Subcutaneous abdominal adipose tissue (tissue), 5 donors: ENCODE measurements at regions not wholly inside any gene's neighbourhood (a gene's known extent, or its start where the extent isn't known, plus 50 kb on each side); places are given as distances from the start of the nearest gene placed in this dataset.
A peak's percentile ranks its signal among the peaks of the same experiment; 100 is the strongest.
"Not testable (repeated sequence)": the region's sequence is repeated elsewhere in the genome, so short reads cannot be mapped to it uniquely, and the experiment has no call there.

Source experiments
- H3K27ac ChIP-seq: one replicate; pipeline ENCODE4 v1.7.0; 2013; ENCODE audit warnings: low read depth, mild to moderate bottlenecking, inconsistent platforms, low read length, moderate library complexity
- H3K27me3 ChIP-seq, 5 donors: one replicate each; pipeline ENCODE4 v1.7.0; 2013; ENCODE audit warnings: low read length in 5 of 5, inconsistent platforms in 1 of 5; ENCODE audit not compliant: control insufficient read depth in 5 of 5, insufficient read depth in 4 of 5
- H3K36me3 ChIP-seq, 5 donors: one replicate each; pipeline ENCODE4 v1.7.0; 2013; ENCODE audit warnings: low read length in 5 of 5; ENCODE audit not compliant: control insufficient read depth in 5 of 5, insufficient read depth in 5 of 5
- H3K4me1 ChIP-seq, 5 donors: one replicate each; pipeline ENCODE4 v1.7.0; 2013; ENCODE audit warnings: low read length in 5 of 5, mild to moderate bottlenecking in 3 of 5, moderate library complexity in 1 of 5; ENCODE audit not compliant: control insufficient read depth in 5 of 5, insufficient read depth in 5 of 5
- H3K4me3 ChIP-seq, 5 donors: one replicate each; pipeline ENCODE4 v1.7.0; 2013; ENCODE audit warnings: low read length in 5 of 5, low read depth in 1 of 5
- H3K9ac ChIP-seq, 5 donors: one replicate each; pipeline ENCODE4 v1.7.0; 2013; ENCODE audit warnings: low read length in 5 of 5, mild to moderate bottlenecking in 4 of 5, moderate library complexity in 3 of 5
- H3K9me3 ChIP-seq, 5 donors: one replicate each; pipeline ENCODE4 v1.7.0; 2013; ENCODE audit warnings: low read length in 5 of 5; ENCODE audit not compliant: control insufficient read depth in 5 of 5
- donor health status: healthy.
- donor health status: healthy.
- donor health status: healthy.
- donor health status: healthy.
- donor health status: healthy.

- no peaks in the 10 kb centered on the region for H3K27me3 ChIP-seq
- H3K4me3 ChIP-seq, result no peak overlapping the region
- no peak overlapping the region for H3K27ac ChIP-seq
- H3K9me3 ChIP-seq, result peaks cover 0 to 24% (median 8%) of the 10 kb centered on the region in 5 donors
- H3K4me1 ChIP-seq, result no peaks in the 10 kb centered on the region
- no peaks in the 10 kb centered on the region for H3K36me3 ChIP-seq
- H3K9ac ChIP-seq, result no peak overlapping the region
These were observed 93.2 kb downstream of the ZNF680 start for GRCh38 chr7:64469673-64470072.

DNA sequence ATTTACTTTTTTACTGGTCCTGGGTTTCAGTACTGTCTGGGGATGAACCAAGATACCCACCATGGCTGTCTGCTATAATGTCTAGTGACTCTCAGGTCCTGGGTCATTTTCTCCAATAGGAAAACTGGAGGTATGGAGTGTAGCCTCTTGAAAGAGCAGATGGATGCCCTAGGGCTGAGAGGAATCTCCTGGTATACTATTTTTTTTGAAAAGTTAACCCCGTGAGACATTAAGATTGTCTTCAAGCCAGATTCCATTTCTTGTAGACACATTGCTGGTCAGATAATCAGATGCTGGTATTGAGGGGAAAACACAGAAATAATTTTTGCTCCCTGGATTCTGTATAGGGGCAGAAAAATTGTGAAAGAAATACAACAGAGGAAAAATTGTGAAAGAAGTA lies 97.3 kb downstream of the ZNF680 start:
- H3K9ac ChIP-seq, result no peak overlapping the region
- no peaks in the 10 kb centered on the region for H3K4me1 ChIP-seq
- H3K27me3 ChIP-seq, result no peaks in the 10 kb centered on the region
- H3K36me3 ChIP-seq, result no peaks in the 10 kb centered on the region
- peaks cover 2 to 24% (median 7%) of the 10 kb centered on the region in 5 donors for H3K9me3 ChIP-seq
- no peak overlapping the region for H3K4me3 ChIP-seq
- H3K27ac ChIP-seq, result no peak overlapping the region

DNA sequence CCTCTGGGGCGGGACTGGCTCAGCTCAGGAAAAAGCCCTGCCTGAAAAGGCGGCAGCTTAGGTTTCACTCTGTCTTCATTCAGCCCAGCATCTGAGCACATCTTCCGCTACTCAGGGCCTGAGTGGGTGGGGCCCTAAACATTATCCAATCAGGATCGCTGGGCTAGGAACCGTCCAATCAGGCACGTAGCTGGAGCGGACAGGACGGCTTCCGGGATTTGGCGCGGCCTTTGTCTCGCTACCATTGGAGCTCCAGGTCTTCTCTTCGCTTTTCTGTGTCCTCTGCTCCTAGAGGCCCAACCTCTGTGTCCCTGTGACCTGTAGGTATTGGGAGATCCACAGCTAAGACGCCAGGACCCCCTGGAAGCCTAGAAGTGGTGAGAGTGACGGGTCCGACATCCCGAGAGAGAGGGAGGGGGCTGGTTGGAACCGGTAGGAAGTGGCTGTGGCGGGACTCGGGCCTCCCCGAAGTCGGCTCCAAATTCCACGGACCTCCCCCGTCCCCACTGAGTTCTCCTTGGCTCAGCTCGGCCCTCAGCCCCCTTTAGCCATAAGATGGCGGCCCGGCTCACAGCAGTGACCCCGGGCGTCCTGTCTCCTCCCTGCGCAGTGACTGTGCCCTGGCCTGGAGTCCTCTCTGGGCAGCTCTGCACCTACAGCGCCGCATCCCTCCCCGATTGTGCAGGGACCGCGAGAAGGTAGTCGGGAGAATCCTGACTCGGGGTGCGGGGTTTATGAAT lies 99.1 kb downstream of the ZNF680 start:
- Histone ChIP-seq H3K9ac (peak overlapping the region in 2 of 5 donors; percentile 40 to 53), H3K36me3 (no peaks in the 10 kb centered on the region), H3K4me1 (no peaks in the 10 kb centered on the region), H3K27ac (no peak overlapping the region), H3K27me3 (no peaks in the 10 kb centered on the region), H3K4me3 (peak overlapping the region; percentile 3 to 76 (median 64)), H3K9me3 (peaks cover 2 to 13% (median 5%) of the 10 kb centered on the region in 5 donors)

DNA sequence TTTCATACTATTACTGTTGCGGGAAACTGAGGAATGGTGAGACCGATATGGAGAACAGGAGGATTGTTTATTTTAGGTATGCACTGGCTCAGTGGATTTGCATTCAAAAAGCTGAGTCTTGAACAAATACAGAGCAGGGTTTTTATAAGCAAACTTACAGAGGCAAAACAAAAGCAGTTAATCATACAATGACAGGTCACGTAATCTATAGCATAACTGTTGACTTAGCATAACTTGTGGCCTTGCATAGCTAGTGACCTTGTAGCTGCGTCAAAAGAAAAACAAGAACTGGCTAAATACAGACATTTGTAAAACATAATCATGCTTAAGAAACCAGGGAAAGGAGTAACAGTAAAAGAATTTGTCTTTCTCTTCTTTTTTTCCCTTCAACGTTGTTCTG lies 103.0 kb downstream of the ZNF680 start:
- not testable (repeated sequence) for H3K27me3 ChIP-seq, H3K27ac ChIP-seq, H3K36me3 ChIP-seq, H3K9me3 ChIP-seq, H3K4me1 ChIP-seq, H3K4me3 ChIP-seq, H3K9ac ChIP-seq

DNA sequence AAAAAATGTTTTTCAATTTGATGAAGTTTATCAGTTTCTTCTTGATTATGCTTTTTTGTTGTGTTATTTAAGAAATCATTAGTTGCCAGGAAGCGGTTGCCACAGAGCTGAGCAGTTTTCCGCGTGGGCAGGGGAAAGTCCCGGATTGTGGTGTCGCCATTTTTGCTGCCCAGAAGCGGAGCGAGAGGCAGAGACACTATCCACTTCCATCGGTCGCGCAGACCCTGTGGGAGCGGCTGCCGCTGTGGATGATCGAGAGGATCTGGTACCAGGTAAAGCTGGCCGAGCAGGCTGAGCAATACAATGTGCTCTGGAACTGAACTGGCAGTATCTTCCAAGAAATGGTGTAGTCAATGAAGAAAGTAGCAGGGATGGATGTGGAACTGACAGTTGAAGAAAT lies 119.8 kb downstream of the ZNF736 start:
- Histone ChIP-seq H3K4me1 (no peaks in the 10 kb centered on the region), H3K4me3 (no peak overlapping the region), H3K9ac (no peak overlapping the region), H3K36me3 (no peaks in the 10 kb centered on the region), H3K27me3 (no peaks in the 10 kb centered on the region), H3K9me3 (peaks cover 2 to 12% (median 8%) of the 10 kb centered on the region in 5 donors), H3K27ac (no peak overlapping the region)

- Histone ChIP-seq H3K4me1 (no peaks in the 10 kb centered on the region), H3K27ac (no peak overlapping the region), H3K9me3 (peaks cover 2 to 12% (median 9%) of the 10 kb centered on the region in 5 donors)
These were observed 118.1 kb downstream of the ZNF736 start for GRCh38 chr7:64431838-64432237.

GRCh38 chr7:64429232-64429631 lies 115.5 kb downstream of the ZNF736 start:
- Histone ChIP-seq H3K4me1 (no peaks in the 10 kb centered on the region), H3K27ac (no peak overlapping the region), H3K36me3 (no peaks in the 10 kb centered on the region), H3K27me3 (no peaks in the 10 kb centered on the region), H3K4me3 (peak overlapping the region in 1 of 5 donors; percentile 33), H3K9me3 (peaks cover 2 to 12% (median 9%) of the 10 kb centered on the region in 5 donors), H3K9ac (no peak overlapping the region)

More at GRCh38 chr7:64431838-64432237, 118.1 kb downstream of the ZNF736 start:
- H3K27me3 ChIP-seq, result no peaks in the 10 kb centered on the region
- H3K36me3 ChIP-seq, result no peaks in the 10 kb centered on the region
- H3K9ac ChIP-seq, result no peak overlapping the region
- no peak overlapping the region for H3K4me3 ChIP-seq

GRCh38 chr7:64425436-64425835 lies 111.7 kb downstream of the ZNF736 start:
- not testable (repeated sequence) for H3K27ac ChIP-seq, H3K36me3 ChIP-seq, H3K4me3 ChIP-seq, H3K9ac ChIP-seq, H3K27me3 ChIP-seq, H3K9me3 ChIP-seq, H3K4me1 ChIP-seq

DNA sequence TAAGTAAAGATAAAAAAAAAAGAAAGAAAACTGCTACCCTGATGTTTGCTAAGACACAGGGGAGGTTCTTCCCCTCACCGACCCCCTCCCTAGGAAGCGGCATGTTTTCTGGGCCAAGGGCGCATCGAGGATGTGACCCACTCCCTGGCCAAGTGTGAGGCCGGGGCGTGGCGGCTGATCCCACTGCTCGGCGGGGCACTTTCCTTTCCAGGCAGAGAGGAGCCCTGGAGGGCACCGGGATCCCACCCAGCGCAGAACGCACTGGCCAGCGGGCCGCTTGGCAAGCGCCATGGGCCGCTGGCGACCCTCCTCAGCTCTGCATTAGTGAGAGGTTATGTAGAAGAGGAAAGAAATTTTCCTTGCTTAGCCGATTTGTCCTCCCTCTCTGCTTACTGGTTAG lies 93.4 kb downstream of the ZNF736 start:
- H3K9ac ChIP-seq, result no peak overlapping the region
- no peaks in the 10 kb centered on the region for H3K36me3 ChIP-seq
- H3K4me3 ChIP-seq, result no peak overlapping the region
- no peak overlapping the region for H3K27ac ChIP-seq
- H3K27me3 ChIP-seq, result no peaks in the 10 kb centered on the region
- H3K9me3 ChIP-seq, result peaks cover 0 to 14% (median 11%) of the 10 kb centered on the region in 5 donors
- no peaks in the 10 kb centered on the region for H3K4me1 ChIP-seq
